ENCODE measurements at regions not wholly inside any gene's neighbourhood (a gene's known extent, or its start where the extent isn't known, plus 50 kb on each side); places are given as distances from the start of the nearest gene placed in this dataset.

- Histone ChIP-seq H3K9ac (ENCODE audit: low read length) (no peak overlapping the region), H3K4me3 (ENCODE audit: low read length) (no peak overlapping the region), H4K20me1 (ENCODE audit: insufficient read depth, low read depth, low read length) (no peaks in the 10 kb centered on the region), H3K79me2 (ENCODE audit: low read length) (no peaks in the 10 kb centered on the region), H3K4me1 (ENCODE audit: low read length) (no peaks in the 10 kb centered on the region), H3K4me2 (ENCODE audit: low read depth, low read length, poor library complexity, severe bottlenecking) (no peak overlapping the region), H2AFZ (ENCODE audit: low read length) (no peak overlapping the region), H3K9me2 (replicated peaks; ENCODE audit: insufficient read depth, low read length) (no peaks in the 10 kb centered on the region), H3K27ac (ENCODE audit: low read length) (no peak overlapping the region), H3K27me3 (ENCODE audit: low read length) (no peaks in the 10 kb centered on the region), H3K36me3 (ENCODE audit: insufficient read depth, low read length) (no peaks in the 10 kb centered on the region), H3K9me3 (ENCODE audit: low read length) (no peaks in the 10 kb centered on the region)
- no peak for DNase-seq
These were observed 108.3 kb upstream of the FER start for GRCh38 chr5:108639366-108639765.

- Histone ChIP-seq H3K79me2 (ENCODE audit: low read length) (no peaks in the 10 kb centered on the region), H3K4me3 (ENCODE audit: low read length) (no peak overlapping the region), H3K9me2 (replicated peaks; ENCODE audit: insufficient read depth, low read length) (no peaks in the 10 kb centered on the region), H4K20me1 (ENCODE audit: insufficient read depth, low read depth, low read length) (no peaks in the 10 kb centered on the region), H3K9ac (ENCODE audit: low read length) (no peak overlapping the region), H3K9me3 (ENCODE audit: low read length) (no peaks in the 10 kb centered on the region), H3K4me1 (ENCODE audit: low read length) (no peaks in the 10 kb centered on the region), H3K27me3 (ENCODE audit: low read length) (no peaks in the 10 kb centered on the region), H3K4me2 (ENCODE audit: low read depth, low read length, poor library complexity, severe bottlenecking) (no peak overlapping the region), H3K27ac (ENCODE audit: low read length) (no peak overlapping the region), H3K36me3 (ENCODE audit: insufficient read depth, low read length) (no peaks in the 10 kb centered on the region), H2AFZ (ENCODE audit: low read length) (no peak overlapping the region)
- DNase-seq = no peak
These were observed 109.7 kb upstream of the FER start for GRCh38 chr5:108638021-108638420.

- Histone ChIP-seq H3K9ac (ENCODE audit: low read length) (no peak overlapping the region), H3K9me3 (ENCODE audit: low read length) (no peaks in the 10 kb centered on the region)
These were observed 110.6 kb upstream of the FER start for GRCh38 chr5:108637134-108637533.

GRCh38 chr5:108636135-108636853 lies 111.4 kb upstream of the FER start:
- Histone ChIP-seq H4K20me1 (ENCODE audit: insufficient read depth, low read depth, low read length) (no peaks in the 10 kb centered on the region), H3K27ac (ENCODE audit: low read length) (no peak overlapping the region), H3K36me3 (ENCODE audit: insufficient read depth, low read length) (no peaks in the 10 kb centered on the region), H3K9me3 (ENCODE audit: low read length) (no peaks in the 10 kb centered on the region), H3K4me1 (ENCODE audit: low read length) (no peaks in the 10 kb centered on the region), H3K9ac (ENCODE audit: low read length) (no peak overlapping the region), H3K9me2 (replicated peaks; ENCODE audit: insufficient read depth, low read length) (no peaks in the 10 kb centered on the region), H2AFZ (ENCODE audit: low read length) (no peak overlapping the region), H3K79me2 (ENCODE audit: low read length) (no peaks in the 10 kb centered on the region), H3K4me2 (ENCODE audit: low read depth, low read length, poor library complexity, severe bottlenecking) (no peak overlapping the region), H3K27me3 (ENCODE audit: low read length) (no peaks in the 10 kb centered on the region), H3K4me3 (ENCODE audit: low read length) (no peak overlapping the region)
- no peak for DNase-seq

More at GRCh38 chr5:108637134-108637533, 110.6 kb upstream of the FER start:
- no peak overlapping the region for H3K4me2 ChIP-seq (ENCODE audit: low read depth, low read length, poor library complexity, severe bottlenecking)
- no peak overlapping the region for H3K27ac ChIP-seq (ENCODE audit: low read length)
- H4K20me1 ChIP-seq (ENCODE audit: insufficient read depth, low read depth, low read length) = no peaks in the 10 kb centered on the region
- no peak for DNase-seq
- no peaks in the 10 kb centered on the region for H3K9me2 ChIP-seq (replicated peaks; ENCODE audit: insufficient read depth, low read length)
- H3K4me3 ChIP-seq (ENCODE audit: low read length) = no peak overlapping the region
- H3K36me3 ChIP-seq (ENCODE audit: insufficient read depth, low read length) = no peaks in the 10 kb centered on the region
- H3K79me2 ChIP-seq (ENCODE audit: low read length) = no peaks in the 10 kb centered on the region
- no peaks in the 10 kb centered on the region for H3K27me3 ChIP-seq (ENCODE audit: low read length)
- H3K4me1 ChIP-seq (ENCODE audit: low read length) = no peaks in the 10 kb centered on the region
- no peak overlapping the region for H2AFZ ChIP-seq (ENCODE audit: low read length)

GRCh38 chr5:108634617-108635288 lies 112.9 kb upstream of the FER start:
- no peak overlapping the region for H2AFZ ChIP-seq (ENCODE audit: low read length)
- H3K79me2 ChIP-seq (ENCODE audit: low read length) = no peaks in the 10 kb centered on the region
- no peak overlapping the region for H3K4me3 ChIP-seq (ENCODE audit: low read length)
- H4K20me1 ChIP-seq (ENCODE audit: insufficient read depth, low read depth, low read length) = no peaks in the 10 kb centered on the region
- H3K9me3 ChIP-seq (ENCODE audit: low read length) = no peaks in the 10 kb centered on the region
- H3K27me3 ChIP-seq (ENCODE audit: low read length) = no peaks in the 10 kb centered on the region; the same call in 1 of the 2 replicates
- H3K9ac ChIP-seq (ENCODE audit: low read length) = no peak overlapping the region
- no peak for DNase-seq
- H3K27ac ChIP-seq (ENCODE audit: low read length) = no peak overlapping the region
- H3K4me1 ChIP-seq (ENCODE audit: low read length) = no peaks in the 10 kb centered on the region
- no peaks in the 10 kb centered on the region for H3K36me3 ChIP-seq (ENCODE audit: insufficient read depth, low read length)
- H3K4me2 ChIP-seq (ENCODE audit: low read depth, low read length, poor library complexity, severe bottlenecking) = no peak overlapping the region
- H3K9me2 ChIP-seq (replicated peaks; ENCODE audit: insufficient read depth, low read length) = no peaks in the 10 kb centered on the region

GRCh38 chr5:108634010-108634616 lies 113.6 kb upstream of the FER start:
- H4K20me1 ChIP-seq (ENCODE audit: insufficient read depth, low read depth, low read length) = no peaks in the 10 kb centered on the region
- H3K27me3 ChIP-seq (ENCODE audit: low read length) = no peaks in the 10 kb centered on the region; the same call in 1 of the 2 replicates
- no peaks in the 10 kb centered on the region for H3K4me1 ChIP-seq (ENCODE audit: low read length)
- H3K9me2 ChIP-seq (replicated peaks; ENCODE audit: insufficient read depth, low read length) = no peaks in the 10 kb centered on the region
- H2AFZ ChIP-seq (ENCODE audit: low read length) = no peak overlapping the region
- H3K4me3 ChIP-seq (ENCODE audit: low read length) = no peak overlapping the region
- H3K9me3 ChIP-seq (ENCODE audit: low read length) = no peaks in the 10 kb centered on the region
- no peak for DNase-seq
- no peak overlapping the region for H3K27ac ChIP-seq (ENCODE audit: low read length)
- H3K4me2 ChIP-seq (ENCODE audit: low read depth, low read length, poor library complexity, severe bottlenecking) = no peak overlapping the region
- no peak overlapping the region for H3K9ac ChIP-seq (ENCODE audit: low read length)
- H3K36me3 ChIP-seq (ENCODE audit: insufficient read depth, low read length) = no peaks in the 10 kb centered on the region
- no peaks in the 10 kb centered on the region for H3K79me2 ChIP-seq (ENCODE audit: low read length)

- H3K4me1 ChIP-seq (ENCODE audit: low read length) = no peaks in the 10 kb centered on the region
- no peak for DNase-seq
- H4K20me1 ChIP-seq (ENCODE audit: insufficient read depth, low read depth, low read length) = no peaks in the 10 kb centered on the region
- H3K27me3 ChIP-seq (ENCODE audit: low read length) = no peaks in the 10 kb centered on the region; the same call in 1 of the 2 replicates
- H3K9me2 ChIP-seq (replicated peaks; ENCODE audit: insufficient read depth, low read length) = no peaks in the 10 kb centered on the region
- H3K27ac ChIP-seq (ENCODE audit: low read length) = no peak overlapping the region
- H2AFZ ChIP-seq (ENCODE audit: low read length) = no peak overlapping the region
- H3K9me3 ChIP-seq (ENCODE audit: low read length) = no peaks in the 10 kb centered on the region
- H3K79me2 ChIP-seq (ENCODE audit: low read length) = no peaks in the 10 kb centered on the region
- H3K36me3 ChIP-seq (ENCODE audit: insufficient read depth, low read length) = no peaks in the 10 kb centered on the region
- no peak overlapping the region for H3K9ac ChIP-seq (ENCODE audit: low read length)
- H3K4me3 ChIP-seq (ENCODE audit: low read length) = no peak overlapping the region
- H3K4me2 ChIP-seq (ENCODE audit: low read depth, low read length, poor library complexity, severe bottlenecking) = no peak overlapping the region
These were observed 117.7 kb upstream of the FER start for GRCh38 chr5:108629779-108630528.

- no peak overlapping the region for H2AFZ ChIP-seq (ENCODE audit: low read length)
- H3K9me2 ChIP-seq (replicated peaks; ENCODE audit: insufficient read depth, low read length) = no peaks in the 10 kb centered on the region
- DNase-seq = no peak
These were observed 122.0 kb upstream of the FER start for GRCh38 chr5:108625654-108626053.

More at GRCh38 chr5:108625654-108626053, 122.0 kb upstream of the FER start:
- Histone ChIP-seq H3K4me2 (ENCODE audit: low read depth, low read length, poor library complexity, severe bottlenecking) (no peak overlapping the region), H4K20me1 (ENCODE audit: insufficient read depth, low read depth, low read length) (no peaks in the 10 kb centered on the region), H3K27ac (ENCODE audit: low read length) (no peak overlapping the region), H3K9ac (ENCODE audit: low read length) (no peak overlapping the region), H3K79me2 (ENCODE audit: low read length) (no peaks in the 10 kb centered on the region), H3K4me1 (ENCODE audit: low read length) (no peaks in the 10 kb centered on the region), H3K36me3 (ENCODE audit: insufficient read depth, low read length) (no peaks in the 10 kb centered on the region), H3K27me3 (ENCODE audit: low read length) (no peaks in the 10 kb centered on the region; the same call in 1 of the 2 replicates), H3K9me3 (ENCODE audit: low read length) (no peaks in the 10 kb centered on the region), H3K4me3 (ENCODE audit: low read length) (no peak overlapping the region)

Data from Karpas-422 (cell line).